Left lung (tissue), 4 donors: ENCODE measurements at regions not wholly inside any gene's neighbourhood (a gene's known extent, or its start where the extent isn't known, plus 50 kb on each side); places are given as distances from the start of the nearest gene placed in this dataset.

Source experiments
- ATAC-seq: fragments of 200-7000 bp; cut with Tn5 transposase; one replicate; pipeline ENCODE4 v1.9.1; 2020; ENCODE audit warnings: moderate library complexity
- DNase-seq, 4 donors: peaks; one replicate each; pipeline ENCODE4 v3.0.0-alpha.2; 2013 to 2020
- H3K27ac ChIP-seq, 2 donors: fragments of 200-600 bp; sonication (generic) in 1 of 2; one replicate each; pipeline versions ENCODE4 v1.5.0 to v1.8.0; 2020 to 2021
- H3K27me3 ChIP-seq, 2 donors: fragments of 200-600 bp; sonication (generic) in 1 of 2; one replicate each; pipeline versions ENCODE4 v1.5.0 to v1.8.0; 2020 to 2021
- H3K36me3 ChIP-seq, 2 donors: fragments of 200-600 bp; sonication (generic) in 1 of 2; one replicate each; pipeline versions ENCODE4 v1.5.0 to v1.8.0; 2020 to 2021
- H3K4me1 ChIP-seq, 2 donors: fragments of 200-600 bp; one replicate each; pipeline ENCODE4 v1.8.0; 2021
- H3K4me3 ChIP-seq, 2 donors: fragments of 200-600 bp; sonication (generic) in 1 of 2; one replicate each; pipeline versions ENCODE4 v1.5.0 to v1.8.0; 2020 to 2021; ENCODE audit warnings: mild to moderate bottlenecking in 1 of 2
- H3K9me3 ChIP-seq, 2 donors: fragments of 200-600 bp; sonication (generic) in 1 of 2; one replicate each; pipeline versions ENCODE4 v1.5.0 to v1.8.0; 2020 to 2021
- intact Hi-C, 2 donors: fragments of 100-400 bp; cut with DNase I; formaldehyde crosslinking; loops; one replicate each; pipeline versions ENCODE4 v1.11.2 to v1.14.2; 2022
- TF ChIP-seq, protein P1 (sequence below), 2 donors: fragments of 200-600 bp; sonication (generic) in 1 of 2; IDR thresholded peaks; one replicate each; pipeline versions ENCODE4 v1.5.0 to v1.8.0; 2021; ENCODE audit warnings: antibody characterized with exemption in 2 of 2
- donor health status: DM: no; HTN: yes; CAD: no.
- donor health status: DM: no; HTN: no; CAD: no.

DNA sequence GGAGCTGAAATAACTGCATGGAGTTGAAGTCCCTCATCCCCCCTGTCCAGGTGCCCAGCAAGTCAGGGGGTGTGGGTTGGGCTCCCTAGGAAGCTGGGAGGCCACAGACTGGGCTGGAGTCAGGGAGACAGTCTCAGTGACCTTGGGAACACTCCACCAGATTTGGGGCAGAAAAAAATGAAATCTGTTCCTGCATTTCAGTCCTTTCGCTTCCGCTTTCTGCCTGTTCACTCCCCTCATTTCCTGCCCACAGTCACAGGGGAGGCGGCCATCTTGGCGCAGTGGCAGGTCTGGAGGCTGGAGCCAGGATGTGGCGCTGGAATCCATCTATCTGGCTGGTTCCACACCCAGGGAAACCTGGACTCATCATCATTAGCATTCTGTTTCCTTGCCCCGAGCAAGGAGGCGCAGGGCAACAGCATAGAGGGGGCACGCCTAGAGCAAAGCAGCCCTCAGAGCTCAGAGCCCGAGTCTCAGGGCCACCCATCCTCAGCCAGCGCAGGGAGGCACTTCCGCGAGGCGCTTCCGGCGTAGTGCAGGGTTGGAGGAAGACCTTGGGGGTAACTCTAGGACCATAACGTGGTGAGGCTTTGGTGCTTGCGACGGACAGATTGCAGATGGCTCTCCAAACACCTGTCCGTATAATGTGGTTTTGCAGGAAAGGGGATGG is 86.2 kb upstream of the HSPA9 start:
- peak in 1 of 4 donors; percentile 39 for DNase-seq
- no peaks in the 10 kb centered on the region for H3K9me3 ChIP-seq
- no peaks in the 10 kb centered on the region for H3K36me3 ChIP-seq
- no peak overlapping the region for H3K27ac ChIP-seq
- H3K4me3 ChIP-seq: no peak overlapping the region
- no peak for ATAC-seq
- intact Hi-C loops: no loop called here
- peaks cover 0 to 5% of the 10 kb centered on the region in 2 donors for H3K4me1 ChIP-seq
- H3K27me3 ChIP-seq: peaks cover 0 to 27% of the 10 kb centered on the region in 2 donors
- TF ChIP-seq, protein P1, sequence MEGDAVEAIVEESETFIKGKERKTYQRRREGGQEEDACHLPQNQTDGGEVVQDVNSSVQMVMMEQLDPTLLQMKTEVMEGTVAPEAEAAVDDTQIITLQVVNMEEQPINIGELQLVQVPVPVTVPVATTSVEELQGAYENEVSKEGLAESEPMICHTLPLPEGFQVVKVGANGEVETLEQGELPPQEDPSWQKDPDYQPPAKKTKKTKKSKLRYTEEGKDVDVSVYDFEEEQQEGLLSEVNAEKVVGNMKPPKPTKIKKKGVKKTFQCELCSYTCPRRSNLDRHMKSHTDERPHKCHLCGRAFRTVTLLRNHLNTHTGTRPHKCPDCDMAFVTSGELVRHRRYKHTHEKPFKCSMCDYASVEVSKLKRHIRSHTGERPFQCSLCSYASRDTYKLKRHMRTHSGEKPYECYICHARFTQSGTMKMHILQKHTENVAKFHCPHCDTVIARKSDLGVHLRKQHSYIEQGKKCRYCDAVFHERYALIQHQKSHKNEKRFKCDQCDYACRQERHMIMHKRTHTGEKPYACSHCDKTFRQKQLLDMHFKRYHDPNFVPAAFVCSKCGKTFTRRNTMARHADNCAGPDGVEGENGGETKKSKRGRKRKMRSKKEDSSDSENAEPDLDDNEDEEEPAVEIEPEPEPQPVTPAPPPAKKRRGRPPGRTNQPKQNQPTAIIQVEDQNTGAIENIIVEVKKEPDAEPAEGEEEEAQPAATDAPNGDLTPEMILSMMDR (IDR thresholded peaks at IDR 0.05): no peak

DNA sequence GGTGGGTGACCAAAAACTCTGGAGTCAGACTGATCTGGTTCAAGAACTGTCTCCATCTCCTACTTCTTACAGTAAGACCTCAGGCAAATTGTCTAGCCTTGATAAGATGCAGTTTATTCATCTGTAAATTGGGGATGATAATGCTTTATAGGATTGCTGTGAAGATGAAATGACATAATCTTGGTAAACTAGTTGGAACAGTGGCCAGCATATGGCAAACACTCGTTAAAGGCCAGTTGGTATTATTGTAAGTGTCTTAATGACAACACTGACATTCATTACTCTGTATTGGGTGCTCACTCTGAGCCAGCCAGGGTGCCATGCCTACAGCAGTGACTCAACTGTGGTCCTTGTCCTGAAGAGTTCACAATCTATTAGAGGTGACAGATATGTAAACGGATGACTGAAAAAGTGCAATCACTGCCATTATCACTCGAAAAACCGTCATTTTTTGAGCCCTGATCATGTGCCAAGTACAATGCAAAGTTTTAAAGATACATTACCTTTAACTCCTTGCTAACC is 84.9 kb upstream of the HSPA9 start:
- Histone ChIP-seq H3K4me3 (no peak overlapping the region), H3K27ac (no peak overlapping the region), H3K9me3 (no peaks in the 10 kb centered on the region), H3K27me3 (peaks cover 0 to 41% of the 10 kb centered on the region in 2 donors), H3K36me3 (no peaks in the 10 kb centered on the region), H3K4me1 (peaks cover 0 to 5% of the 10 kb centered on the region in 2 donors)
- intact Hi-C loops: no loop called here
- ATAC-seq (no peak), DNase-seq (no peak)
- TF ChIP-seq, protein P1 (IDR thresholded peaks at IDR 0.05): no peak

DNA sequence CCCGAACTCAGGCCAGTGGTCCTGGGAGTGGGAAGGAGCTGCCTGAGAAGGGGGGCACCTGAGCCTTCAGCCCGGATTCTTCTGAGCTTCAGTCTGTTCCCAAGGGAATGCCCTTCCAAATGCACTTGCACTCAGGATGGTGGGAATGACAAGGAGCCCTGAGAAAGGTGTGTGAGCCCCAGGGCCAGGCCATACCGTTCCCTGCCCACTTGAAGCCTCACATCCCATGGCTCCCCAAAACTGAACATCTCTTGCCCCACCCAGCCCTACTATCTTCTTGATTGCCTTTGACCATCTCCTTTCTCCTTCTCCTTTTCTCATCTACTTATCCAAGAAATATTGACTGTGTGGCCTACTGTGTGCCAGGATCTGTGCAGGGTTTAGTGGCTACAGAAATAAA is 84.4 kb upstream of the HSPA9 start:
- Histone ChIP-seq H3K4me1 (peaks cover 0 to 5% of the 10 kb centered on the region in 2 donors), H3K4me3 (no peak overlapping the region), H3K36me3 (no peaks in the 10 kb centered on the region), H3K27me3 (peaks cover 0 to 46% of the 10 kb centered on the region in 2 donors), H3K27ac (no peak overlapping the region), H3K9me3 (no peaks in the 10 kb centered on the region)
- intact Hi-C loops: no loop called here
- no peak for DNase-seq
- TF ChIP-seq, protein P1 (IDR thresholded peaks at IDR 0.05): no peak
- no peak for ATAC-seq

DNA sequence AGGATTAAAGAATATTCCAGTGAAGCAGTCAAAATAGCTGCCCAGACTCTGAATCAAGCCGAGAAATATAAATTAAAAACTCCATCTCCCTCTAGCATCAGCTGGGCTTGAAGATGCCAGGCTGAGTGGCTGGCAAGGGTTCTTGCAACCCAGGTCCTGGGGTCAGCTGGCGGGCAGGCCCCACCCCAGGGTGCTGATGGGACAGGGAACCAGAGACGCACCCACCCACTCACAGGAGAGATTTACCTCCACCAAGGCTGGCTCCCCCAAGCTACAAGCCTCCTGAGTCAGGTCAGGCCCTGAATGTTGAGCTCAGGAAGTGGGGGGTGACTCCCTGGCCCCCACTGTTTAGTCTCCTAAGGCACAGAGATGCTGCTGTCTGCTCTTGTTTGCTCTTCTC is 83.9 kb upstream of the HSPA9 start:
- intact Hi-C loops: no loop called here
- Histone ChIP-seq H3K4me3 (no peak overlapping the region), H3K4me1 (peaks cover 0 to 5% of the 10 kb centered on the region in 2 donors), H3K9me3 (no peaks in the 10 kb centered on the region), H3K27me3 (peaks cover 0 to 49% of the 10 kb centered on the region in 2 donors), H3K36me3 (no peaks in the 10 kb centered on the region), H3K27ac (no peak overlapping the region)
- TF ChIP-seq, protein P1 (IDR thresholded peaks at IDR 0.05): no peak
- peak in 1 of 4 donors; percentile 66 for DNase-seq
- no peak for ATAC-seq

DNA sequence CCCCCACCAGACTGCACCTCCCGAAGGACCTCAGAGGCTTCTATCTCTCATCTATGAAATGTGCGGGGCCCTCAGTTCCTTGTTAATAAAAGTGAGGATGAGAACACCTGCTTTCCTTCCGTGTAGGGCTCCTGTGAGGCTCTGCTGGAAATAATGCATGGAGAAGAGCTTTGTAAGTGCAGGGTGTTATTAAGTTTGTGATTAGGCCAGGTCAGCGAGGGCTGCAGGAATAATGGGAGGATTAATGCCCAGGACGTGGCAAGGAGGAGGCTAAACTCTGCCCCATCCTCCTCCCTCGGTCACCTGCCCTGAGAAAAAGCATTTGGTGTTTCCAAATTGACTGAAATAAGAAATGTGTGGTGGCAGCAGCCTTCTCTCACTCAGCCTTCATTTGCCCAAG is 83.5 kb upstream of the HSPA9 start:
- no peak for DNase-seq
- intact Hi-C loops: no loop called here
- H3K4me3 ChIP-seq: no peak overlapping the region
- H3K36me3 ChIP-seq: no peaks in the 10 kb centered on the region
- peaks cover 0 to 5% of the 10 kb centered on the region in 2 donors for H3K4me1 ChIP-seq
- TF ChIP-seq, protein P1 (IDR thresholded peaks at IDR 0.05): no peak
- no peak for ATAC-seq
- peaks cover 0 to 54% of the 10 kb centered on the region in 2 donors for H3K27me3 ChIP-seq
- no peak overlapping the region for H3K27ac ChIP-seq
- H3K9me3 ChIP-seq: no peaks in the 10 kb centered on the region
